ENCODE measurements at regions not wholly inside any gene's neighbourhood (a gene's known extent, or its start where the extent isn't known, plus 50 kb on each side); places are given as distances from the start of the nearest gene placed in this dataset.

DNA sequence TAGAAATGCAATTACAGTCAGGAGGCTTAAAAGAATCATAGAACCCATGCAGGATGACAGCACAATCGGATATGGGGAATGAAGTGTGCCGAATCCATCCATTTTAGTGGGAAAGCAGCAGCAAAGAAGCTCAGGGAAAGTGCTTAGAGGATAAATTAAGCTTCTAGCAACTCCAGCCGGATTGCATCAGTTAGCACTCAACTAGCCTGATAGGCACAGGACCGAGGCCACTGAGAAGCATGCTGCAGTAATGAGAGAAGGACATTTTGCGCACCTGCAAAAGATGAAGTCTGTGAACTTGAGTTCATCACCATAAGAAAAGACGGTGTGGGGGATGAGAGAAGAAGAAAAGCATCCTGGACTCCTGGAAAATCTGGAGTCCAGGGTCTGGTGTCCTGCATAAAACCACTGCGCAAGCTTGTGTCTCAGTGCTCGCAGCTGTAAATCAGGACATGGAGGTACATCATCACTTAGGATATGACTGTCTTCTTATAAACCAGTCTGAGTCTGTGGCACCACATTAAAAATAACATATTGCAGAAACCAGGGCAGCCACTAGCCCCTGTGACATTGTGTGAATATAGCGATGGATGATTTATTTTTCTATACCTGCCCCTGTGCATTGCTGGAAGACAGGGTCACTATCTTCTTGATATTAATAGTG is 665.5 kb upstream of the SOX11 start:
- no peak for DNase-seq

DNA sequence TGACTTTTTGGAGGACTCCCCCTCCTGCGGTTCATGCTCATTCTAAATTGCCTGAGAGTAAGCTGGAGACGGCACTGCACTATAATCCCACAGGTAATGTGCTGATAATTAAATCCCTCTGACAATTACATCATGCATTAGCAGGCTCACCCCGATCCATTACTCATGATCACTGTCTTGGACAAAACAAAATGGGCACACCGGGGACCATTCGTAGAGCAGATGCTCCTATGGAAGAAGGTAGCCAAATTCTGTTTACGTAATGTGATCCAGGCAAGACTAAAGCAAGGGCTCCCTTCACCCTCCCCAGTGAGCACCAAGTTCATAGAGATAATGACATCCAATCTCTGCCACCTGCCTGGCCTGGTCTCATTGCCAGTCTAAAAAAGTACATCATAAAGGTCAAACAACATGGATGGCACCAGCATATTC is 657.1 kb upstream of the SOX11 start:
- no peak for DNase-seq

DNA sequence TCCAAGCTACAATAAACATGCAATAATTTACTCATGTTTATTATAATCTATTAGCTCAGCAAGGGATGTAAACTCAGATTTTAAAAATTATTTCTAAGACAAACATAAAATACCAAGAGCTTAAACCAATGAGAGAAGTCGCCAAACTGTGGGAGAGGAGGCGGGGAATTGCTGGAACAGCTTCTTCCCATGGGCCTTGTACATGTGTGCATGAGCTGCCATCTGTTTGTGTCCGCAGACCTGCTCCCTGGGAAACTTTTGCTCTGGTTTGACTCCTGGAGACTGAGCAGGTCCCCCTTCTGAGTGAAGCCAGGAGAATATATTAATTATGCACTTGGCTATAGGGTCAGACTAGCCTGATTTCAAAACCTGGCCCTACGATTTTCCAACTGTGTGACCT is 655.9 kb upstream of the SOX11 start:
- no peak for DNase-seq

DNA sequence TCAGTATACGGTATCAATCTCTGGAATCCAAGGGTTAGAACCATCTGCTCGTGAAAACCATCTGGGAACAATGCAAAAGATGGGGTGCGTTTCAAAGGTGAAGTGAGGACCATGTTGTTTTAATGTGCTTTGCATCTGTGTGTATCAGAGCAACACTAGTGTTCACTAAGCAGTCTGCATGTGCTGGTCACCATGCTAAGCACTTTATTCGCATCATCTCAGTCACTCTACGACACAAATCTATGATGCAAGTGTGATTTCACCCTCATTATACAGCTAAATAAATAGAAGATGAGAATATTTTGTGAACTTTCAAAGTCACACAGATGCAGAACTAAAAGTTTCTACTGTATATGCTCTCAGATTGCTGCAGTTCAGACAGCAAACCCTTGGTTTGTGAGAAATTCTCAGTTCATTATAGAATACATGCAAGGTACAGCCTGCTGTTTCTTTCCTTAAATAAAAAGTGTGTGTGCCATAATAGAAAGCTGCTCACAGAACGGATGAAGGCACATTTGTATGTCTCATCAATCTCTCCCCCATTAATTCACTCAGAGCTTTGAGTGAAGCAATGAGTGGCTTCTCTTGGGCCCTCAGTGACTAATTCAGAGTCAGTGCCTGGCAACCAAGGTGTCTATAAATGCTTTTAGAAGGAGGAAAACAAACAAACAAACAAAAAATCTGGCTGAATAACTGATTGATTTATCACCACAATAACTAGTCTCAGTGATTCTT is 652.8 kb upstream of the SOX11 start:
- no peak for DNase-seq

DNA sequence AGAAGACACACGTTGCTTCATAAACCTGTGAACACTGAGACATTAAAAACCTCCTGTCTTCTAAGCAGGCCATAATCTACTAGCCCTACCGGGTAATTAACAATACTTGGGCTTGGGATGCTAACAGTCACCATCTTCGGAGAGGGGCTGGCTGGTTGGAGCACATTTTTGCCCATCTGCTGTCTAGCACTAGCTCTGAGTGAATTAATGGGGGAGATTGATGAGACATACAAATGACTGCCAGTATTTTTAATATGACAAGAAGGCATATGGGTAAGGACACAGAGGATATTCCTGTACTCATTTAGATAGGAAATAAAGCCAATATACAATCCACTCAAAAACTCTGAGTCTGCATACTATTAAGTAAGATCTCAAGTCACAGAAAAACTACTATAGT is 651.6 kb upstream of the SOX11 start:
- no peak for DNase-seq

DNA sequence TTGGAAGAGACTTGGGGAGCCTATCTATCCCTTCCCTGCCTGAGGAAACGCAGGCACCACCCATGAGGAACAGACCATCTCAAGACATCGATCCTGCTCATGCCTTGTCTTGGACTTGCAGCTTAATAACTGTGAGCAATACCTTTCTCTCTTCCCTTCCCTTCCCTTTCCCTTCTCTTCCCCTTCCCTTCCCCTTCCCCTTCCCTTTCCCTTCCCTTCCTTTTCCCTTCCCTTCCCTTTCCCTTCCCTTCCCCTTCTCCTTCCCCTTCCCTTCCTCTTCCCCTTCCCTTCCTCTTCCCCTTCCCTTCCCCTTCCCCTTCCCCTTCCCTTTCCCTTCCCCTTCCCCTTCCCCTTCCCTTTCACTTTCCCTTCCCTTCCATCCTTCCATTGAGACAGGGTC is 650.7 kb upstream of the SOX11 start:
- DNase-seq = no peak

DNA sequence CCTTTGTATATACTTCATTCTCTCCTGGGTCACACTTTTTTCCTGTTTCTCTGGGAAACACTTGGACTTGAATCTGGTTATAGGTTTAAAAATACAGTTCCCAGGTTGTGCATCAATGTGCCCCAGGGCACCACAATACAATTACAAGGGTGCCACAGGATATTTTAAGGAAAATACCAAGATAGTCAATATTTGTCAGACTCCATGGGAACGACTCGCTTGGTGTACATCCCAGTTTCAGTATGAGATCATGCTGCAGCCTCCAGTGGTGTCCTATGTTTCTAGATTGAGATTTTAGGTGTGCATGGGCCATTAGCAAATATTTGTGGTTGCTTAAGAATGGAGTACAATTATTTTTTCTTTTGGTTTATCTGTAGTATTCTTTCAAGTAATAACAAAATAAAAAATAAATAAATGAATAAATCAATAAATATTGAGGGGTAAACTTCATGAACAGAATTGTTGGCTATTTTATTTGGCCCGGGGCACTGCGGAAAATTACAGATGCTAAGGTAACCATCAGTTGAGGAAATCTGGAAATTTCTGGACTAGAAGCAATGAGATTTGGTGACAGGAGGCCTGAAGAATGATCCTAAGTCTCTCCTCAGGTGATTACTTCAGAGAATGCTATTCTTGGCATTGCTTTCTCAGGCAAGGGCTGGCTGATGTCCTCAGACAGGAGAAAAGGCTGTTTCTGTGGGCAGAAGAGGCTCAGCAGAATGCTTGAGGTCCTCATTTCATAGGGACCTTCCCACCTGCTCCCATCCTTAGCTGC is 649.3 kb upstream of the SOX11 start:
- peak; percentile 55 for DNase-seq

DNA sequence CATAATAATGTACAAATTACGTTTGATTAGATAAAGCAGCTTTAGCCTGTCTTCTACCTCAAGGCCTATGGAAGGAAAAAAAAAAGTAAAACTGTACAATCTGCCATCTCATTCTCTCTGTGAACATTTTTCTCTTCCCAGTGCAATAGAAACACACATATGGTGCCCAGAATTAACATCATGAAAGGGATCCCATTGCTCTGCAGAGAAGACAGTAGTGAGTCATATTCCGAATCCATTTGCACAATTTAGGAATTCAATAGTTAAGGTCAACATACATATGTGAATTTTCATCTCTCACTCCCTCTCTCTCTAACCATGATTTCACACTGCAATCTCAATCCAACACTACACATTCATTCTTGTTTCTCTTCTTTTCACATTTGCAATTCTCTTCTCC is 640.9 kb upstream of the SOX11 start:
- no peak for DNase-seq

DNA sequence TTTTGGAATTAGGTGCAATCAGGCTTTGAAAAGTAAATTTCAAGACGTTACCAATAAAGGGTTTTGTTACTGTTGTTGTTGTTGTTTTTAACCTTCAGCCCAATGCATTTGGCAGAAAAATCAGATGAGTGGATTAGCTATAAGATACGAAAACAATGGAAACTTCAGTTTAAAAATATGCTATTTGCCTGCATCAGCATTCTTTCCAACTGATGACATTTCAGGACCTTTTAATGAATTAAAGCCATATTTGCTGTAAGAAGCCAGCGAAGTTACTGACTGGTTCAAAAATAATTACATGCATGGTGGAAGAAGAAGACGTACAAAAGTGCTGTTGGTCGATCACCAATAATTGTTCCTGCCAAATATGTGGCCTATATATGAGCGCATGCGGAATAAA is 639.3 kb upstream of the SOX11 start:
- no peak for DNase-seq

DNA sequence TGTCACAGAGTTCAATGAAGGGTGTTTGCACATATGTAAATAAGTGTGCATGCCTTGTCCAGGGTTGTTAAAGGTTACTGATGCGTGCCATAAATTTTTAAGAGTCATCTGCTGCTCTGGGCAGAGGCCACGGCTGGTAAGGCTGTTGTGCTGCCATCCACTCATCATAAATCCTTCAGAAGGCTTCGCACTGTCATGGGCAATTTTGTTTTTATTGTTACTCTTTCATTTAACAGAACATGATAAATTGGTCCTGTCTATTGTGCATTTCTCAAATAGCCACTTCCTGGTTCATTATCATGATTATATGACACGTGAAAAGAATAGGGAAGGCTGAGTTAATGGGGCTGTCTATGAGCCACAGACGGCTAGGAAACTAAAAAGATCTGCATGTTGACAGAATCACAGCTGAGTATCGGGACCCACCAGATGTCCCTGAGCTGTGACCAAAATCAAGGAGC is 634.3 kb upstream of the SOX11 start:
- DNase-seq = peak; percentile 86

DNA sequence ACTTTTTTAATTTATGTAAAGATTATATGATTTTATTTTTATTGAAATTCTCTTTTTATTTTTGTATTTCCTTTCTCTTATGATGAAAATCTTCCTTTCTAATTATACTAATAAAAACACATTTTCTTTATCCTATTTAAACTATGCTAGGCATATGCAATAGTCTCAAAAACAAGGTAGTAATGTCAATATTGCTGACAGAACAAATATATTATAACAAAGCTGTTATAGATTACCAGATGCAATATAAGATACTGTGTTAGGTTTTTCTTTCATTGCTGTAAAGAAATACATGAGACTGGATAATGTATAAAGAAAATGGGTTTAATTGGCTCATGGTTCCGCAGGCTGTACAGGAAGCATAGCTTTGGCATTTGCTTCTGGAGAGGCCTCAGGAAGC is 631.2 kb upstream of the SOX11 start:
- no peak for DNase-seq

DNA sequence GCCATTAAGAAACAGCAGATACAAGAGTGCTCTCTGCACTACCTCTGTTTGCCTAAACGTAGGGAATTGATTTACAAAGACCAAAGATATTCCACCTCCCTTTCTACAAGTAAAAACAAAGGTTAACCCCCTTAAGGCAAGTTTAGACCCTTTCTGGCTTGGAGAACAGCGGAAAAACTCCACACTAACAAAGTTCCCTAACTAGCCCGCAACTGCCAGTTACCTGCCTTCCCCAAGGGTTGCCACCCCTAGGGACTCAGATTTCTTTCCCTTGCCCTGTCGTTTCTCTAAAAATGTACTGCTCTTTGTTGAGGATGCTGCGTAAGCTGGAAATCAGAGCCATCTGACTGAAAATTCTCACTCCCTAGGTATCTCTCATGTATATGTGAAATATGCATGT is 627.5 kb upstream of the SOX11 start:
- no peak for DNase-seq

DNA sequence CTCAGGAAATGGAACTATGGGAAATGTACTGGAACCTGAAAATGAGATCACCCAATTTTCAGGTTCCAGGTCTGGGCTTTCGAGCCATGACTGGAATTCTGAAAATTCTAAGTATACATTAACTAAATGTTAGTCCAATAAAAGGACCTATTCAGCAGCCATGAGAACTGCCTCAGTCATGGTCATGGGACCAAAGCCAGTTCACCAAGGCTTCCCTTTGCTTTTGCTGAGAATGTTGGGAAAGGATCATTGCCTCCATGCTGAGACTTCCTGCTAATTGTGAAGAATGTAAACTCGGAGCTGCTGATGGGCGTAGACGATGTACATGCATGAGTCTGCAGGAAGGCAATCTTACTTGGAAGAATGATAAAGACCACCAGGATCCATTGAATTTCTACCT is 624.4 kb upstream of the SOX11 start:
- DNase-seq = no peak

DNA sequence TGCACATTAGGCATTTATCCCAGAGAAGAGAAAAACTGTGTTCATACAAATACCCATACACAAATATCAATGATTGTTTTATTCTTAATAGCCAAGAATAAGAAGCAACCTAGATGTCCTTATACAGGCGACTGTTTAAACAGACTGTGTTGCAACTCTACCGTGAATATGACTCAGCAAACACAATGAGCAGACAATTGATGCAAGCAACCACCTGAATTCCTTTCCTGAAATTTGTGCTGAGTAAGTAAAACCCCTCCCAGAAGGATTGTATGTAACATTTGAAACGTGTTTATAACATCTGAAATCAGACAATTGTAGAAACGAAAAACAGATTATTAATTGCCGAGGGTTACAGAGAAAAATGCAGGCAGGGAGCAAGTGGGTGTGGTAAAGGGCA is 621.9 kb upstream of the SOX11 start:
- DNase-seq = peak; percentile 86

DNA sequence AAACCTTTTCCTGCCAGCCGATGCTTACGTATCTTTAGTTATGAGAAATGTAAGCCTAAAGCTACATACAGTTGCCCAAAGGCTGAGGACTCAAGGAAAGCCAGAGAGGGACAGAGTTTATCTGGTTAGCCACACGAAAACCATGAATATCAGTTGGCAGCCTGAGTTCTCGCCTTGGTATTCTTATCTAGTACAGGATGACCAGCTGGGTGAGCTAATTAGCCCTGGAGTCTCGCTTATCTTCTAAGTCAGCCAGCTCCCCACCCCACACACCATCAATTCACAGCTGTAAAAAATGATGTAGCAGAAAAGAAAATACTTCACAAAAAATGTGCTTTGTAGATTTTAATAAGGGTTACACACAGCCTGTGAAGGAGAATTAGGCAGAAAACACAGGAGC is 617.5 kb upstream of the SOX11 start:
- DNase-seq = no peak

DNA sequence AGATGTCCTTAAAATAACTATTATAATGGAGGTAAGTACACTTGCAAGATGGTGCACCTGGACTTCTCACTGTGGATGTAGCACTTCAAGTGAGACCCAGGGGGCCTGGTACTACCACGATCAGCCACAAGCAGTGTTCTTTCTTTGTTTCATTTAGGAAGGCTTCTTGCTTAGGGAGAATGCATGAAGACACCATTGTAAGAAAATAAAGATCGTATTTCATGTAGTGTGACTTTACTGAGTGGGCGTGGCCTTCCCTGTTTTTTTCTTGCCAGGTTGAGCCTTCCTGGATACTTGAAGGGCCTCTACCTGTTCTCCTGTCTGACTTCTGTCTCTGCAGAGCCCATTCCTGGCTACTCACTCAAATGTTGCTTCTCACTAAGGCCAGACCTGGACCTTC is 615.6 kb upstream of the SOX11 start:
- no peak for DNase-seq

DNA sequence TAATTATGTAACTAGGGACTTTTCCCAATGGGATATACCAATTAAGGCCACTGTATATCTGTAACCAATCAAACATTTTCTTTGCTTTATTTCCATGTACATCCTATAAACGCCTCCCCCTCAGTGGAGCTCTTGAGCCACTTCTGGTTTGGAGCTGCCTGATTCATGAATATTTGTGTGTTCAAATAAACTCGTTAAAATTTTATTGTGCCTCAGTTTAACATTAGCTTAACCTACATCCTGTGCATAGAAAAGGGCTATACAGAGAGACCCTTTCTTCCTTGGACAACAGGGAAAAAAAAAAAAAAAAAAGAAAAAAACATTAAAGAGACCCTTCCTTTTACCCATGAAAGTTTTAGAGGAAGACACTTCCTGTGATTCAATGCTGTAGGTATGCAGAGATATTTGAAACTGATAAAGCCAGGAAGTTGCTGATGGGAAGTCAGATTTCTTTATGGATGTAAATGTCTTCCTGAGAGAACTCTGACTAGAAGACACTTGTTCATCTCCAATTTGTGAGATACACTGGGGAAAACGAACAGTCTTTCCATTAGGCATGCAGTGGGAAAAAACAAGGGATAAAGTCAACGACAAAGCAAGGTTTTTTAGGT is 614.6 kb upstream of the SOX11 start:
- DNase-seq = peak; percentile 27

DNA sequence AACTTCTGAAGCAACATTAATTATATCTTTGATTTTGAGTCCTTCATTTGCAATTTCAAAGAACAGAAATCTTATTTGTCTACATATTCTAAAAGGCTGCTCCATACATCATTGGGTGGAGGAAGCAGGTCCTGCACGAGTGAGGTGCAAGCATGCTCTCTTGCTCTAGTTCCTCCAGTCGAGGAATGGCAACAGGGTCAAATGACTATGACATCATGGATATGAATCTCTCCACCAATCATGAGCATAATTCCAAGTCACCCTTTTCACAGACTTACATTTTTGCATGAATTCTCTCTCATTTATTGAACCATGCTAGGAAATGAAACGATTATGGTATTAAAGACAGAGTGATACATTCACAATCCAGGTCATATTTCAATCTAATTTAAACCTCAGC is 608.8 kb upstream of the SOX11 start:
- DNase-seq = no peak

DNA sequence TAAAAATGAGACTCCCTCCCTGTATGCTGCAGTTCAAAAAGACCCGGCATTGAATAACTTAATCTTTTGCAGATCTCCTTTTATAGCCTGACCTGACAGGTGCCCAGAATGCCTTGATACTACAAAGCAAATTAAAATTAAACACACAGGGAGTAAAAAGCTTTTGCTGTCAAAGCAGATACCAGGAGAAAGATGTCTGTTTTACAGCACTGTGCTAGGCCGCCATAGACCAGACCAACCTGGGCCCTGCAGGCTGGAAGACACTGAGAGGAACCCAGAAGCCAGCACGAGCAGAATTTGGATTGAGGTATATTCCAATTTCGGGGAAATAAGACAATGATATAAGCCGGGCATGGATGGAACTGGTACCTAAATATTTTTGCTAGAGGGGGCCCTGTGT is 602.8 kb upstream of the SOX11 start:
- no peak for DNase-seq

DNA sequence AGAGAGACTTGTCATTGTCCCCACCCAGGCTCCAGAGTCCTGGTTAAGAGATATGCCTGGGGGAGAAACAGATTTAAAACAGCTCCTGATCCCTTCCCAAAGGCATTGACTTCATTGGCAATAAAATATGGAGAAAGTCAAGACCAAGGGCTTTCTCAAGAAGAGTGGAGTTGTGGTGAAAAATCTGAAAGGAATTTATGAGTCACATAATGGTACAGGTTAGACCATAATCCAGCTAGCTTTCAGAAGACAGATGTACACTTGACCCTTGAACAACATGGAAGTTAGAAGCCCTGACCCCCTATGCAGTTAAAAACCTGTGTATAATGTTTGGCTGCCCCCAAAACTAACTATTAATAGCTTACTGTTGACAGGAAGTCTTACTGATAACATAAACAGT is 599.1 kb upstream of the SOX11 start:
- no peak for DNase-seq

DNA sequence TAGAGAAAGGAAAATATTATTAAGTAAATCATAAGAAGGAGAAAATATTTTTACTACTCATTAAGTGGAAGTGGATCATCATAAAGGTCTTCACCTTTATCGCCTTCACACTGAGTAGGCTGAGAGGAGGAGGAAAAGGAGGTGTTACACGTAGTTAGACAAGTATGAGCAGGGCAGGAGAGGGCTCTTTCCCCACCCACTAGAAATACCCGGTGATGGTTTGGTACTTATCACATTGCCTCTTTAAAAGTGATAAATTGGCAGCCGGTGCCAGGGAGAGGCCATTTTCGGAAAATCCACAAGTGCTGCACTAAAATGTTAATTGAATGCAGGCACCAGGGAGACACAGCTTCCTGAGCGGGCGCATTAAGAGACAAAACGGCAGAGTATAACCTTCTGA is 598.7 kb upstream of the SOX11 start:
- no peak for DNase-seq

DNA sequence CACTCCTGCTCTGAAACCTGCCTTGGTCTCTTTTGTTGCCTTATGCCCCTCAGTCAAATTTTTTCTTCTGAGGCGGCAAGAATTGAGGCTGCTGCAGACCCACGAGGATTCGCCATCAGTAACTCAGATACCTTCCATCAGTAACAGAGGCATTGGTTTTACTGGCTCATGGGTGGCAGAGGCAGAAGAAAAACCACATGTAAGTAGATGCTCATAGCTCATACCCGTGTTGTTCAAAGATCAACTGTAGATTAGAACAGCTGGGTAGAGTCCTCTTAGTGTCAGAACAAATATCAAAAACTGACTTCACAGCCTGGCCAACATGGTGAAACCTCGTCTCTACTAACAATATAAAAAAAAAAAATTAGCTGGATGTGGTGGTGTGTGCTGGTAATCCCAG is 598.0 kb upstream of the SOX11 start:
- DNase-seq = no peak

DNA sequence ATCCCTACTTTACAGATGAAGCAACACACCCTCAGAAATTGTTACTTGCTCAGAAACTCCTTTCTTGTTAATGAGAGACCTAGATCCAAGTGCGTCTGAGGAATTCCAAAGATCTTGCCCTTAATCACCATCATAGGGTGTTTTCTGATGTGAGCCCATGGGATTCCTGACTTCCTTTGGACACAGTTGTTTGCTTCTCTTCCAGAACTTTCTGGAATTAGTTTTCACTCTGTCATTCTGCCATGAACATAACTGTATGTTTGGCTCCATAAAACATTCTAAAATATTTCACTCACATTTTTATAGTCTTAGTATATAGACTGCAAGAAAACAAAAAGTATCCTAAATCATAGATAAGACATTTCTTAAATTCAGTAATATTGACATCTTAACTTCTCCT is 593.9 kb upstream of the SOX11 start:
- no peak for DNase-seq

DNA sequence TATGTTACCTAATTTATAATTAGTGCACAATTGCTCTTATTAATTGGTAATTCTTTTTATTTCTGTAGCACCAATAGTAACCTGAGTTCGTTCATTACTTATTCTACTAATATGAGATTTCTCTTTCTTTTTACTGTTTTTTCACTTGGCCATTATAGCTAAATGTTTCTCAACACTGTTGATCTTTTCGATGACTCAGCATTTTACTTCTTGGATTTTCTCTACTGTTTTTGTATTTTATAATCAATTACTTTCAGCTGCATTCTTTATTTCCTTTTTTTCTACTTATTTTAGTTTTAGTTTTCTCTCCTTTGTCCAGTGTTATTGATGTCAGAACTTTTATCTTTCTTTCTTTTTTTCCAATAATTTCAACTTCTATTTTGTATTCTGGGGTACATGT is 589.4 kb upstream of the SOX11 start:
- no peak for DNase-seq

Data from DMS53 (cell line).